A549 (cell line): ENCODE measurements at regions not wholly inside any gene's neighbourhood (a gene's known extent, or its start where the extent isn't known, plus 50 kb on each side); places are given as distances from the start of the nearest gene placed in this dataset.
"Not testable (repeated sequence)": the region's sequence is repeated elsewhere in the genome, so short reads cannot be mapped to it uniquely, and the experiment has no call there.

Source experiments
- ATAC-seq, 2 experiments: fragments of 200-7000 bp in 1 of 2; fragments of >200 bp in 1 of 2; cut with Nextera tagmentation in 1 of 2; cut with Tn5 transposase in 1 of 2; 3 replicates each; pipeline versions ENCODE4 v1.8.0 to v1.9.1; 2018 to 2020; ENCODE audit warnings: mild to moderate bottlenecking in 1 of 2, moderate library complexity in 1 of 2
- CTCF ChIA-PET: fragments of 300-600 bp; sonication (Branson Sonifier 250); formaldehyde crosslinking; extraction: SDS; loops from one replicate; lab custom pipeline; 2021; ENCODE audit warnings: antibody characterized with exemption, inconsistent platforms; lab: Yijun Ruan, JAX
- POLR2A ChIA-PET: fragments of 350-600 bp; formaldehyde crosslinking; extraction: SDS; loops from one replicate; lab custom pipeline; 2021; ENCODE audit warnings: antibody characterized with exemption, inconsistent platforms; lab: Yijun Ruan, JAX
- DNase-seq, 2 experiments: peaks; one replicate each; pipeline versions ENCODE4 v3.0.0 to v3.0.0-alpha.2; 2011 to 2016; ENCODE audit warnings: low read depth in 1 of 2, low spot score in 1 of 2
- FAIRE-seq: peaks from 2 replicates; lab custom pipeline; 2011; peaks lifted over from hg19 to GRCh38; lab: Jason Lieb, UNC
- H3K27ac ChIP-seq, 2 experiments: fragments of >200 bp; sonication (Bioruptor Twin); formaldehyde crosslinking; 3 replicates each; pipeline ENCODE4 v1.5.1; 2016 to 2017
- H3K4me1 ChIP-seq: fragments of >200 bp; sonication (Bioruptor Twin); formaldehyde crosslinking; 3 replicates; pipeline ENCODE4 v1.6.1; 2016
- H3K4me2 ChIP-seq: fragments of >200 bp; sonication (Bioruptor Twin); formaldehyde crosslinking; 3 replicates; pipeline ENCODE4 v1.6.1; 2016
- H3K4me3 ChIP-seq: fragments of >200 bp; sonication (Bioruptor Twin); formaldehyde crosslinking; 3 replicates; pipeline ENCODE4 v1.5.1; 2016
- H3K9me3 ChIP-seq: fragments of >200 bp; sonication (Bioruptor Twin); formaldehyde crosslinking; 3 replicates; pipeline ENCODE4 v1.6.1; 2016
- CEBPB ChIP-seq, 2 experiments: fragments of >200 bp in 1 of 2; sonication (Bioruptor Twin) in 1 of 2; formaldehyde crosslinking in 1 of 2; IDR thresholded peaks; 2 replicates each; pipeline ENCODE4 v1.6.1; 2012 to 2016
- EHMT2 ChIP-seq: fragments of 200-600 bp; sonication (generic); IDR thresholded peaks from 2 replicates; pipeline ENCODE4 v1.6.1; 2016; ENCODE audit warnings: antibody characterized with exemption, low read depth, mild to moderate bottlenecking, moderate library complexity
- ELK1 ChIP-seq: fragments of 150-350 bp; IDR thresholded peaks from 2 replicates; pipeline ENCODE4 v1.6.1; 2014; ENCODE audit warnings: low read depth, mild to moderate bottlenecking, low read length
- ESRRA ChIP-seq: fragments of 150-350 bp; IDR thresholded peaks from 2 replicates; pipeline ENCODE4 v1.6.1; 2014; ENCODE audit warnings: mild to moderate bottlenecking, low read length, borderline replicate concordance
- FOSB ChIP-seq: fragments of 250-450 bp; sonication (Bioruptor Pico); IDR thresholded peaks from 2 replicates; pipeline ENCODE4 v1.5.0; 2020; ENCODE audit warnings: mild to moderate bottlenecking, moderate library complexity
- HMGXB4 ChIP-seq: fragments of 250-450 bp; sonication (Bioruptor Pico); IDR thresholded peaks from 2 replicates; pipeline ENCODE4 v1.5.0; 2021; ENCODE audit warnings: mild to moderate bottlenecking, moderate library complexity, borderline replicate concordance
- JUN ChIP-seq, 2 experiments: fragments of >200 bp; sonication (Bioruptor Twin); formaldehyde crosslinking; IDR thresholded peaks; 2 replicates in 1 of 2; 3 replicates in 1 of 2; pipeline ENCODE4 v1.6.1; 2016 to 2017
- MAZ ChIP-seq: fragments of 150-350 bp; IDR thresholded peaks from 2 replicates; pipeline ENCODE4 v1.6.1; 2014; ENCODE audit warnings: antibody characterized with exemption, low read depth, low read length, borderline replicate concordance
- NFE2L2 ChIP-seq: fragments of 150-350 bp; conservative IDR thresholded peaks from 2 replicates; pipeline ENCODE4 v1.6.1; 2014; ENCODE audit warnings: low read length
- REST ChIP-seq: fragments of 200-600 bp; sonication (generic); IDR thresholded peaks from 2 replicates; pipeline ENCODE4 v1.6.1; 2016; ENCODE audit warnings: antibody characterized with exemption, mild to moderate bottlenecking, moderate library complexity
- RNF2 ChIP-seq: fragments of 200-600 bp; sonication (generic); IDR thresholded peaks from 2 replicates; pipeline ENCODE4 v1.6.1; 2016; ENCODE audit warnings: low read depth, mild to moderate bottlenecking, antibody characterized with exemption, moderate library complexity, borderline replicate concordance
- SMC3 ChIP-seq: fragments of >200 bp; sonication (Bioruptor Twin); formaldehyde crosslinking; IDR thresholded peaks from 3 replicates; pipeline ENCODE4 v1.6.1; 2018; ENCODE audit warnings: inconsistent platforms
- SREBF2 ChIP-seq: fragments of 450-650 bp; IDR thresholded peaks from 2 replicates; pipeline ENCODE4 v1.6.1; 2014; ENCODE audit warnings: mild to moderate bottlenecking, moderate library complexity
- TFCP2L1 ChIP-seq: fragments of 250-450 bp; sonication (Bioruptor Pico); IDR thresholded peaks from 2 replicates; pipeline ENCODE4 v1.5.0; 2021; ENCODE audit warnings: mild to moderate bottlenecking
- USF2 ChIP-seq: fragments of 450-650 bp; IDR thresholded peaks from 2 replicates; pipeline ENCODE4 v1.6.1; 2014; ENCODE audit warnings: antibody characterized with exemption
- ZFP36 ChIP-seq: fragments of 450-650 bp; IDR thresholded peaks from 2 replicates; pipeline ENCODE4 v1.6.1; 2014; ENCODE audit warnings: borderline replicate concordance; ENCODE audit not compliant: partially characterized antibody
- ZNF302 ChIP-seq: fragments of 250-450 bp; sonication (Bioruptor Pico); IDR thresholded peaks from 2 replicates; pipeline ENCODE4 v1.9.0; 2021; ENCODE audit warnings: inconsistent platforms, mild to moderate bottlenecking, moderate library complexity
- ZSCAN20 ChIP-seq: fragments of 250-450 bp; sonication (Bioruptor Pico); IDR thresholded peaks from 2 replicates; pipeline ENCODE4 v1.8.0; 2022; ENCODE audit warnings: mild to moderate bottlenecking, moderate library complexity
- WGBS: methylation state at CpG from one replicate; pipeline ENCODE4 v1.1.6; 2017; ENCODE audit errors: missing lambda C conversion rate; 5-methylcytosine and 5-hydroxymethylcytosine counted together
- TF ChIP-seq, protein P1 (sequence below): fragments of >200 bp; sonication (Bioruptor Twin); formaldehyde crosslinking; IDR thresholded peaks from 2 replicates; pipeline ENCODE4 v1.6.1; 2016
- TF ChIP-seq, protein P2 (sequence below): IDR thresholded peaks from 2 replicates; pipeline ENCODE4 v1.6.1; 2012

DNA sequence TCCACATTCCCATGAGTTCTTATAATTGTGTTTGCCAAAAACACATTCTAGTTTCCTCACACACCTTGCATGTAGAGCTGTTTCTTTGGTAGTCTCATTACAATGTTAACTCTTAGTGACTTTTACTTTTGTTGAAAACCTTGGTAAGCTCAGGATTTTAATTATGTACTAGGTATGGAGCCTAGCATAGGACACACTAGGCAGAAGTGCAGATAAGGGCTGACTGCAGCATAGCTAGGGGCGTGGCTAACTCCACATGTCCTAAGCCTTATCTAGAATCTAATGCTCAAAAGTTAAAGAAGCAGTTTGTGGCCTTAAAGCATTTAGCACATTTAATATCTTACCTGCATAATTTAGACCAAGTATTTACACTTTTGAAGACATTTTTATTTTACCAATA is 153.7 kb upstream of the FBXO11 start:
- TF ChIP-seq EHMT2 (no peak), HMGXB4 (CRISPR knock-in tag) (no peak), SMC3 (no peak), SREBF2 (no peak), ZSCAN20 (CRISPR knock-in tag) (no peak), RNF2 (no peak), CEBPB (IDR thresholded peaks at IDR 0.05) (no peak), USF2 (no peak), NFE2L2 (no peak), TFCP2L1 (CRISPR knock-in tag) (no peak), ESRRA (no peak), REST (no peak), JUN (IDR thresholded peaks at IDR 0.05) (no peak), FOSB (CRISPR knock-in tag) (no peak), ZNF302 (CRISPR knock-in tag) (no peak), MAZ (no peak), ELK1 (no peak), ZFP36 (no peak)
- TF ChIP-seq, protein P1, sequence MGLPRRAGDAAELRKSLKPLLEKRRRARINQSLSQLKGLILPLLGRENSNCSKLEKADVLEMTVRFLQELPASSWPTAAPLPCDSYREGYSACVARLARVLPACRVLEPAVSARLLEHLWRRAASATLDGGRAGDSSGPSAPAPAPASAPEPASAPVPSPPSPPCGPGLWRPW = no peak
- TF ChIP-seq, protein P2, sequence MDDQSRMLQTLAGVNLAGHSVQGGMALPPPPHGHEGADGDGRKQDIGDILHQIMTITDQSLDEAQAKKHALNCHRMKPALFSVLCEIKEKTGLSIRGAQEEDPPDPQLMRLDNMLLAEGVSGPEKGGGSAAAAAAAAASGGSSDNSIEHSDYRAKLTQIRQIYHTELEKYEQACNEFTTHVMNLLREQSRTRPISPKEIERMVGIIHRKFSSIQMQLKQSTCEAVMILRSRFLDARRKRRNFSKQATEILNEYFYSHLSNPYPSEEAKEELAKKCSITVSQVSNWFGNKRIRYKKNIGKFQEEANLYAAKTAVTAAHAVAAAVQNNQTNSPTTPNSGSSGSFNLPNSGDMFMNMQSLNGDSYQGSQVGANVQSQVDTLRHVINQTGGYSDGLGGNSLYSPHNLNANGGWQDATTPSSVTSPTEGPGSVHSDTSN = no peak
- Histone ChIP-seq H3K4me3 (no peak overlapping the region), H3K4me1 (no peaks in the 10 kb centered on the region), H3K9me3 (no peaks in the 10 kb centered on the region), H3K4me2 (no peak overlapping the region), H3K27ac (no peak overlapping the region)
- 28% methylated on average over 1 of the region's 1 CpG for WGBS
- DNase-seq = no peak
- ChIA-PET POLR2A (no interaction called here), CTCF (interaction anchor here (0.6 to 1.6 kb wide), 2 partner anchors 47 to 301 kb away, joined by 3 to 5 read pairs; no protein-coding TSS in a partner anchor)
- ATAC-seq = no peak
- no peak for FAIRE-seq

DNA sequence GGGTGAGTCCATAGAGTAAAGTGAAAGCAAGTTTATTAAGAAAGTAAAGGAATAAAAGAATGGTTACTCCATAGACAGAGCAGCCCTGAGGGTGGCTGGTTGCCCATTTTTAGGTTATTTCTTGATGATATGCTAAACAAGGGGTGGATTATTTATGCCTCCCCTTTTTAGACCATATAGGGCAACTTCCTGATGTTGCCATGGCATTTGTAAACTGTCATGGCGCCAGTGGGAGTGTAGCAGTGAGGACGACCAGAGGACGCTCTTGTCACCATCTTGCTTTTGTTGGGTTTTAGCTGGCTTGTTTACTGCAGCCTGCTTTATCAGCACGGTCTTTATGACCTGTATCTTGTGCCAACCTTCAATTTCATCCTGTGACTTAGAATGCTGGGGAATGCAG is 155.4 kb upstream of the FBXO11 start:
- ATAC-seq, H3K9me3 ChIP-seq, H3K4me3 ChIP-seq, FAIRE-seq, H3K4me2 ChIP-seq, H3K4me1 ChIP-seq, DNase-seq, H3K27ac ChIP-seq, CTCF ChIA-PET, POLR2A ChIA-PET: not testable (repeated sequence)
- 24% methylated on average over 4 of the region's 4 CpGs for WGBS
